ENCODE measurements at regions not wholly inside any gene's neighbourhood (a gene's known extent, or its start where the extent isn't known, plus 50 kb on each side); places are given as distances from the start of the nearest gene placed in this dataset.

DNA sequence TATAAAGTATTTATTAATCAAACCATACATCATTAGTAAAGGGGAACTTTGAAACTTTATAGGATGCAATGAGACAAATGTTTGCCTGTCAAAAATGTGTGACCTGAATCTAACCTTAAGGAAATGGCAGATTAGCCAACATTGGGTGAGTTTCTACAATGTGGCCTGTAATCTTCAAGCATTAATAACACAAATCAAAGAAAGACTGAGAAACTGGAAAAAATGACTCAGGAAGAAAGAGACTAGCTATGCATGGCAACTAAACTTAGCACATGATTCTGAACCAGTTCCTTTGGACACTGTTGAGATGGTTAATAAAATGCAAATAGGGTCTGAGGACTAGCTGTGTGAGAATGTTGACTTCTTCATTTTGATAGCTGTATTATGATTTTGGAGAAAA is 628.6 kb upstream of the ID2 start:
- DNase-seq: no peak
- H3K9me3 ChIP-seq (ENCODE audit: control insufficient read depth, low read length): no peaks in the 10 kb centered on the region

DNA sequence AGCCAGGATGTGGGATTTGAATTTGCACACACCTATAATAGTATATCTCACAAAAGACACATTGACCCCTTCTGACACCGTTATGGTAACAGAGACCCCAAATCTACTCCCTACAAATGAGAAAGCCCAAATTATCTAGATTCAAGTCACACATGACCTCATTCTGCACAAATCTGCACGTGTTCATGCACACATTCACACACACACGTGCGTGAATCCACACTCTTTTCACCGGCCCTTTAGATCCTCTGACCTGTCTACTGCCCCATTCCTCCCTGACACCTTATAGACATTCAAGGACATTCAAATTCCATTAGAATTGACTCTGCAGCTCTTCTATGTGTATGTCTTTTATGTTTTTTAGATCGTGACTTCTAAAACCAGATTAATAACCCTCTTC is 627.8 kb upstream of the ID2 start:
- Histone ChIP-seq H3K4me3 (ENCODE audit: insufficient read depth, low read depth, low read length, poor library complexity, severe bottlenecking) (no peak overlapping the region), H3K9me3 (ENCODE audit: control insufficient read depth, low read length) (no peaks in the 10 kb centered on the region), H3K27ac (ENCODE audit: insufficient read depth, low read length, poor library complexity, severe bottlenecking) (no peak overlapping the region), H3K36me3 (ENCODE audit: control insufficient read depth, insufficient read depth, low read length) (no peaks in the 10 kb centered on the region), H3K27me3 (replicated peaks; ENCODE audit: control insufficient read depth, insufficient read depth, low read length, poor library complexity, severe bottlenecking) (no peaks in the 10 kb centered on the region), H3K4me1 (ENCODE audit: control insufficient read depth, insufficient read depth, low read length, poor library complexity, severe bottlenecking) (no peaks in the 10 kb centered on the region)
- no peak for DNase-seq

More for the DNA sequence above, 628.6 kb upstream of the ID2 start:
- Histone ChIP-seq H3K4me1 (ENCODE audit: control insufficient read depth, insufficient read depth, low read length, poor library complexity, severe bottlenecking) (no peaks in the 10 kb centered on the region), H3K27me3 (replicated peaks; ENCODE audit: control insufficient read depth, insufficient read depth, low read length, poor library complexity, severe bottlenecking) (no peaks in the 10 kb centered on the region), H3K36me3 (ENCODE audit: control insufficient read depth, insufficient read depth, low read length) (no peaks in the 10 kb centered on the region), H3K4me3 (ENCODE audit: insufficient read depth, low read depth, low read length, poor library complexity, severe bottlenecking) (no peak overlapping the region), H3K27ac (ENCODE audit: insufficient read depth, low read length, poor library complexity, severe bottlenecking) (no peak overlapping the region)

DNA sequence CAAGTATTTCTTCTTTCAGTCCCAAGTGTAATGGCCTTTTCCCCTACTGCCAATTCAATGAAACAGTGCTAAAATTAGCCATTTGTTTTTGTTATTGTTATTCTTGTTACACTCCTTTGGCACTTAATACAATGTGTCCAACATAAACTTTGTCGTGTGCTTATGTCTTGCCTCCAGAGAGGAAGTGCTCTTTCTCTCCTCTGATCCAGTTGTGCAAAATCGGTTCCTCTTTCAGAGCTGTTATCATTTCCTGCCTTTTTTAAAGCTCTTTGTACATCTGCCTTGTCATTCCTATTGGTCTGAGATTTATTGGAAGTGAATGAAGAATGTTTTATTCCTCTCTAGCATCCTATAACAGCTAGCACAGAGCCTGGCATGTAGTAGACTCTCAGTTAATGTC is 623.2 kb upstream of the ID2 start:
- H3K4me3 ChIP-seq (ENCODE audit: insufficient read depth, low read depth, low read length, poor library complexity, severe bottlenecking): no peak overlapping the region
- no peak overlapping the region for H3K27ac ChIP-seq (ENCODE audit: insufficient read depth, low read length, poor library complexity, severe bottlenecking)
- no peaks in the 10 kb centered on the region for H3K27me3 ChIP-seq (replicated peaks; ENCODE audit: control insufficient read depth, insufficient read depth, low read length, poor library complexity, severe bottlenecking)
- no peaks in the 10 kb centered on the region for H3K9me3 ChIP-seq (ENCODE audit: control insufficient read depth, low read length)
- H3K36me3 ChIP-seq (ENCODE audit: control insufficient read depth, insufficient read depth, low read length): no peaks in the 10 kb centered on the region
- no peak for DNase-seq
- H3K4me1 ChIP-seq (ENCODE audit: control insufficient read depth, insufficient read depth, low read length, poor library complexity, severe bottlenecking): no peaks in the 10 kb centered on the region

DNA sequence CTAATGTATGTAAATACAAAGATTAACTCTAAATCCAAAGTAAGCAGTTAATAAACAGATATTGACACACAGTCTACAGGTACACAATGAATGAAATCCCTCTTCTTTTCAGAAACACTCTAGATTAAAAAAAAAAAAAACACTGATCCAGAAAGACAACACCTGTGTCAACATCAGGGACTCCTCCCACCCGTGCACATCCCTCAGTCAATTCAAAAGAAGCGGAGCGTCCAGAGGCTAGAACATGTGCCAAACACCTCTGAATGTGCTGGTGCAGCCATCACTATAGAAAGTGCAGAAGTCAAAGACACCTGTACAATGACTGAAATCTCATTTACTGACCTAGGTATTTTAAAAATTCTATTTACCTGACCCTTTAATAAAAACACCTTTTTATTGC is 622.6 kb upstream of the ID2 start:
- no peaks in the 10 kb centered on the region for H3K9me3 ChIP-seq (ENCODE audit: control insufficient read depth, low read length)
- no peaks in the 10 kb centered on the region for H3K27me3 ChIP-seq (replicated peaks; ENCODE audit: control insufficient read depth, insufficient read depth, low read length, poor library complexity, severe bottlenecking)
- H3K27ac ChIP-seq (ENCODE audit: insufficient read depth, low read length, poor library complexity, severe bottlenecking): no peak overlapping the region
- H3K4me3 ChIP-seq (ENCODE audit: insufficient read depth, low read depth, low read length, poor library complexity, severe bottlenecking): no peak overlapping the region
- H3K4me1 ChIP-seq (ENCODE audit: control insufficient read depth, insufficient read depth, low read length, poor library complexity, severe bottlenecking): no peaks in the 10 kb centered on the region
- no peaks in the 10 kb centered on the region for H3K36me3 ChIP-seq (ENCODE audit: control insufficient read depth, insufficient read depth, low read length)
- DNase-seq: no peak

DNA sequence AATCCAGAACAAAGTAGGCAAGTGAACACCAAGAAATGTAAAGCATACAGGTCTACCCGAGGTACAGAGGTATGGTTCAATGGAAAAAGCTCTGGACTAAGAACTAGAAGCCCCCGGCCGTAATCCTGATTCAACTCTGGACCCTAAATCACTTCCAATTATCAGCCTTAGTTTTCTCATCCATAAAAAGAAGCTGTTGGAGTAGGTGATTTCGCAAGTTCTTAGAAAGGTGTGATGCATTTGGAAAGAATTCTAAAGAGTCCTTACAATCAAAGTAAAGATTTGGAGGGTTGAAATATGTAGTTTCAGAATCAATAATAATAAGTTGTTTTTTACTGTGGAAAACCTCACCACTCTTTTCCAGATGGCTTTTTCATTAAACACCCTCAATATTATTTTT is 622.1 kb upstream of the ID2 start:
- no peaks in the 10 kb centered on the region for H3K27me3 ChIP-seq (replicated peaks; ENCODE audit: control insufficient read depth, insufficient read depth, low read length, poor library complexity, severe bottlenecking)
- no peaks in the 10 kb centered on the region for H3K4me1 ChIP-seq (ENCODE audit: control insufficient read depth, insufficient read depth, low read length, poor library complexity, severe bottlenecking)
- no peak for DNase-seq
- H3K27ac ChIP-seq (ENCODE audit: insufficient read depth, low read length, poor library complexity, severe bottlenecking): no peak overlapping the region
- H3K4me3 ChIP-seq (ENCODE audit: insufficient read depth, low read depth, low read length, poor library complexity, severe bottlenecking): no peak overlapping the region
- no peaks in the 10 kb centered on the region for H3K9me3 ChIP-seq (ENCODE audit: control insufficient read depth, low read length)
- no peaks in the 10 kb centered on the region for H3K36me3 ChIP-seq (ENCODE audit: control insufficient read depth, insufficient read depth, low read length)

DNA sequence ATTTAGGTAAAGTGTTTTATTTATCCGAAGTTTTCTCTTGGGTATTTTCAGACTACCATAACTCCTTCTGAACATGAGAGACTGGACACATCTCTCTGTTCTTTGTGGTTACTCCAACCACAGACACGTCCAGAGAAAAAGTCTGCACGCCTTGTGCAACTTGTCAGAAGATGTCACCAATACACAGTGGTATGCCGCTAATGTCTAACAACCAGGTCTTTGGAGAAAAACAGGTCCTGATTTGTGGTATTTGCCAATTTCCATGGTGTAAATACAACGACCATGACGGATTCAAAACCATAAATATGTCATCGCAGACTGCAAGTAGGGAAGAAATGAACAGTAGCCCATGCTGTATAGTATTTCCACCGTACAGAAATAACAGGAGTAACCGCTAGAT is 620.6 kb upstream of the ID2 start:
- no peaks in the 10 kb centered on the region for H3K27me3 ChIP-seq (replicated peaks; ENCODE audit: control insufficient read depth, insufficient read depth, low read length, poor library complexity, severe bottlenecking)
- H3K36me3 ChIP-seq (ENCODE audit: control insufficient read depth, insufficient read depth, low read length): no peaks in the 10 kb centered on the region
- no peak for DNase-seq
- no peaks in the 10 kb centered on the region for H3K4me1 ChIP-seq (ENCODE audit: control insufficient read depth, insufficient read depth, low read length, poor library complexity, severe bottlenecking)
- no peaks in the 10 kb centered on the region for H3K9me3 ChIP-seq (ENCODE audit: control insufficient read depth, low read length)
- H3K27ac ChIP-seq (ENCODE audit: insufficient read depth, low read length, poor library complexity, severe bottlenecking): no peak overlapping the region
- no peak overlapping the region for H3K4me3 ChIP-seq (ENCODE audit: insufficient read depth, low read depth, low read length, poor library complexity, severe bottlenecking)

DNA sequence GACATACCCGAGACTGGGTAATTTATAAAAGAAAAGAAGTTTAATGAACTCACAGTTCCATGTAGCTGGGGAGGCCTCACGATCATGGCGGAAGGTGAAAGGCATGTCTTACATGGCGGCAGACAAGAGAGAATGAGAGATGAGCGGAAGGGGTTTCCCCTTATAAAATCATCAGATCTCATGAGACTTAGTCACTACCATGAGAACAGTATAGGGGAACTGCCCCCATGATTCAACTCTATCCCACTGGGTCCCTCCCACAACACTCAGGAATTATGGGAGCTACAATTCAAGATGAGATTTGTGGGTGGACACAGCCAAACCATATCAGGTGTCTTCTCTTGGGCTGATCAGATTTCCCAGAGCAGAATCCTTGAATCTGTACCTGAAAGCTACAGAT is 617.3 kb upstream of the ID2 start:
- no peaks in the 10 kb centered on the region for H3K27me3 ChIP-seq (replicated peaks; ENCODE audit: control insufficient read depth, insufficient read depth, low read length, poor library complexity, severe bottlenecking)
- no peaks in the 10 kb centered on the region for H3K36me3 ChIP-seq (ENCODE audit: control insufficient read depth, insufficient read depth, low read length)
- no peak overlapping the region for H3K27ac ChIP-seq (ENCODE audit: insufficient read depth, low read length, poor library complexity, severe bottlenecking)
- no peak overlapping the region for H3K4me3 ChIP-seq (ENCODE audit: insufficient read depth, low read depth, low read length, poor library complexity, severe bottlenecking)
- no peak for DNase-seq
- H3K4me1 ChIP-seq (ENCODE audit: control insufficient read depth, insufficient read depth, low read length, poor library complexity, severe bottlenecking): no peaks in the 10 kb centered on the region
- H3K9me3 ChIP-seq (ENCODE audit: control insufficient read depth, low read length): no peaks in the 10 kb centered on the region

DNA sequence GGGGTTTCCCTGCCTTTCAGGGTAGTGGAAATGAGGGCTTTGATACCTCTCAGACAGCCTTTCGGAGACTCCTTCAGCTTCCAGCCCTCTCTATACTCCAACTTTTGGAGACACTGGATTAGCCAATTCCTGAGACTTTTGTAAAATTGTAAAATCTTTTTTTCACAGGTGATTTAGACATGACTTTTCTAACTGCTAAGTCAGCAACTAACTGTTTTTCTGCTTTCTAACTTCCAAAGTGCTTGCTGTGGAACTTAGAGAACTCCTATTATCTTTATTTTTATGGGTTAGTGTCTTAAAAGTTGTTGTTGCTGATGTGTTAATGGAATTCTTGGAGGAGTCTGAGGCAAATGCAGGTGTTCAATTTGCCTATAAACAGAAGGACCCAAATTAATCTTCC is 616.7 kb upstream of the ID2 start:
- no peak overlapping the region for H3K4me3 ChIP-seq (ENCODE audit: insufficient read depth, low read depth, low read length, poor library complexity, severe bottlenecking)
- no peaks in the 10 kb centered on the region for H3K27me3 ChIP-seq (replicated peaks; ENCODE audit: control insufficient read depth, insufficient read depth, low read length, poor library complexity, severe bottlenecking)
- DNase-seq: no peak
- H3K4me1 ChIP-seq (ENCODE audit: control insufficient read depth, insufficient read depth, low read length, poor library complexity, severe bottlenecking): no peaks in the 10 kb centered on the region
- H3K27ac ChIP-seq (ENCODE audit: insufficient read depth, low read length, poor library complexity, severe bottlenecking): no peak overlapping the region
- H3K36me3 ChIP-seq (ENCODE audit: control insufficient read depth, insufficient read depth, low read length): no peaks in the 10 kb centered on the region
- no peaks in the 10 kb centered on the region for H3K9me3 ChIP-seq (ENCODE audit: control insufficient read depth, low read length)

DNA sequence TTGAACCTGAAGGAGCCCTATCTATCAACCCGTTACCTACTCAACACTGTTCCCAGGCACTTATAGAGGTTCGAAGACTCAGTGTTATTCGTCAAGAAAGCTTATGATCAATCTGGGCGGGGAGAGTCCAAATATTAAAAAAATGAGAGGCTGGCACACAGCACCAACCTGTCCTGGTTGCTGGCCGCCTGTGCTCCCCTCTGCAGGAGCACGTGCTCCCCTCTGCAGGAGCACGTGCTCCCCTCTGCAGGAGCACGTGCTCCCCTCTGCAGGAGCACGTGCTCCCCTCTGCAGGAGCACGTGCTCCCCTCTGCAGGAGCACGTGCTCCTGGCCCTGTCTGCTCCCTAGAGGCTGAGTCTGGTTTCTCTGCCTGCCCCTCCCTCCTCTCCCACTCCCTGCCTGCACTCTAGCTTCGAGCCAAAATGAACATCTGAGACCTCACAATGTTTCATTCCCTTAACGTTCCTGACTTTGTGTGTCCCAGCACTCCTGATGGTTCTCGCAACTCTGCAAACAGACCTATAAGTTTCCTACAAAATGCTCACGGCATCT is 614.0 kb upstream of the ID2 start:
- H3K9me3 ChIP-seq (ENCODE audit: control insufficient read depth, low read length): no peaks in the 10 kb centered on the region
- no peaks in the 10 kb centered on the region for H3K27me3 ChIP-seq (replicated peaks; ENCODE audit: control insufficient read depth, insufficient read depth, low read length, poor library complexity, severe bottlenecking)
- H3K4me3 ChIP-seq (ENCODE audit: insufficient read depth, low read depth, low read length, poor library complexity, severe bottlenecking): no peak overlapping the region
- DNase-seq: no peak
- H3K4me1 ChIP-seq (ENCODE audit: control insufficient read depth, insufficient read depth, low read length, poor library complexity, severe bottlenecking): no peaks in the 10 kb centered on the region
- H3K27ac ChIP-seq (ENCODE audit: insufficient read depth, low read length, poor library complexity, severe bottlenecking): no peak overlapping the region
- H3K36me3 ChIP-seq (ENCODE audit: control insufficient read depth, insufficient read depth, low read length): no peaks in the 10 kb centered on the region

DNA sequence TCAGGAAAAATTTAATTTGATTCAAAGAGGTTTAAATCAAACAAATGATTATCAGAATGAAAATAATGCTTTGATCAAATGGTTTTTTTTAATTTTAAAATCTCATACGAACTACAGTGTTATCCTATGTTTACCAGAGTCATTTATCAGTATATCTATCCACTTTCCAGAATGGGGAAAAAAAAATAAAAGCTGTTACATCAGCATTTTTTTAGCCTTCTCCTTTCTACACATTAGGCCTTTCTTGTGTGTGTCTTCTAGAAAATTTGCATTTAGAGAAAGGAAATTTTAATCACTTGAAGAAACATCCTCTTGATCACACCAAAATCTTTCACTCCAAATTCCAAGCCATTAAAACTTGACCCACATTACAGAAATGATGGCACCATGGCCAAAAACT is 608.9 kb upstream of the ID2 start:
- Histone ChIP-seq H3K4me3 (ENCODE audit: insufficient read depth, low read depth, low read length, poor library complexity, severe bottlenecking) (no peak overlapping the region), H3K9me3 (ENCODE audit: control insufficient read depth, low read length) (no peaks in the 10 kb centered on the region), H3K4me1 (ENCODE audit: control insufficient read depth, insufficient read depth, low read length, poor library complexity, severe bottlenecking) (no peaks in the 10 kb centered on the region)

DNA sequence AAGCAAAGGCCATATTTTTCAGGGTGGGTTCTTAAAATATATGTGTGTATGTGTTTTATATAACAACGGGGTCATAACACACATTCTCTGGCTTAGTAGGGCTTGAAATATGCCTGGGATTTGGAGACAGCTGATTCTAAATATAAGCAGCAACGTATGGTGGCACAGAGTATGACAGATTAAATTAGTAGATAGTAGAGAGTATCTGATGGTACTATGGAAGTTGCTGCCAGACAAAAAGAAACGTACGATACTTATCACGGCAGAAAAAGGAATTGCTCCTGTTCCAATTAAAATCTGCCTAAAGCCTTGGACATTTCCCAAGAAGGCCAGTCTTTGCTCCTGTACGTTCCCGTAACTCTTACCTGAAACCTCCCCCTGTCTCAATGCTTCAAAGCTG is 607.9 kb upstream of the ID2 start:
- no peak for DNase-seq
- Histone ChIP-seq H3K4me1 (ENCODE audit: control insufficient read depth, insufficient read depth, low read length, poor library complexity, severe bottlenecking) (no peaks in the 10 kb centered on the region), H3K27ac (ENCODE audit: insufficient read depth, low read length, poor library complexity, severe bottlenecking) (no peak overlapping the region), H3K36me3 (ENCODE audit: control insufficient read depth, insufficient read depth, low read length) (no peaks in the 10 kb centered on the region), H3K4me3 (ENCODE audit: insufficient read depth, low read depth, low read length, poor library complexity, severe bottlenecking) (no peak overlapping the region), H3K9me3 (ENCODE audit: control insufficient read depth, low read length) (no peaks in the 10 kb centered on the region), H3K27me3 (replicated peaks; ENCODE audit: control insufficient read depth, insufficient read depth, low read length, poor library complexity, severe bottlenecking) (no peaks in the 10 kb centered on the region)

More for the DNA sequence above, 608.9 kb upstream of the ID2 start:
- H3K36me3 ChIP-seq (ENCODE audit: control insufficient read depth, insufficient read depth, low read length): no peaks in the 10 kb centered on the region
- H3K27me3 ChIP-seq (replicated peaks; ENCODE audit: control insufficient read depth, insufficient read depth, low read length, poor library complexity, severe bottlenecking): no peaks in the 10 kb centered on the region
- no peak overlapping the region for H3K27ac ChIP-seq (ENCODE audit: insufficient read depth, low read length, poor library complexity, severe bottlenecking)
- DNase-seq: no peak

Measured in effector memory CD4-positive, alpha-beta T cell (primary cell).